GM23338 (cell line): ENCODE measurements at regions not wholly inside any gene's neighbourhood (a gene's known extent, or its start where the extent isn't known, plus 50 kb on each side); places are given as distances from the start of the nearest gene placed in this dataset.

Source experiments
- ATAC-seq: fragments of 200-7000 bp; cut with Tn5 transposase; 3 replicates; pipeline ENCODE4 v1.9.1; 2020
- DNase-seq: peaks from one replicate; pipeline ENCODE4 v3.0.0-alpha.2; 2015; ENCODE audit warnings: low spot score
- H2AFZ ChIP-seq: fragments of 200-600 bp; sonication (generic); 2 replicates; pipeline ENCODE4 v1.8.0; 2016; ENCODE audit warnings: antibody characterized with exemption, mild to moderate bottlenecking, moderate library complexity
- H3F3A ChIP-seq: fragments of 200-600 bp; sonication (generic); replicated peaks from 2 replicates; pipeline ENCODE4 v1.8.0; 2017; ENCODE audit warnings: antibody characterized with exemption, mixed run types, low read depth
- H3K27ac ChIP-seq: fragments of 200-600 bp; sonication (generic); 2 replicates; pipeline ENCODE4 v1.6.1; 2016; ENCODE audit warnings: low read depth
- H3K27me3 ChIP-seq: fragments of 200-600 bp; sonication (generic); 2 replicates; pipeline ENCODE4 v1.8.0; 2016; ENCODE audit warnings: mild to moderate bottlenecking, mixed run types, moderate library complexity; ENCODE audit not compliant: insufficient read depth
- H3K36me3 ChIP-seq: fragments of 200-600 bp; sonication (generic); 2 replicates; pipeline ENCODE4 v1.8.0; 2016; ENCODE audit warnings: mild to moderate bottlenecking; ENCODE audit not compliant: insufficient read depth
- H3K4me1 ChIP-seq: fragments of 200-600 bp; sonication (generic); 2 replicates; pipeline ENCODE4 v1.8.0; 2016; ENCODE audit warnings: mild to moderate bottlenecking, moderate library complexity; ENCODE audit not compliant: insufficient read depth
- H3K4me2 ChIP-seq: fragments of 200-600 bp; sonication (generic); 2 replicates; pipeline ENCODE4 v1.7.1; 2017; ENCODE audit warnings: mixed run types
- H3K4me3 ChIP-seq: fragments of 200-600 bp; sonication (generic); 2 replicates; pipeline ENCODE4 v1.6.1; 2016; ENCODE audit warnings: mixed run types
- H3K79me2 ChIP-seq: fragments of 200-600 bp; sonication (generic); replicated peaks from 2 replicates; pipeline ENCODE4 v1.8.0; 2017; ENCODE audit warnings: mild to moderate bottlenecking; ENCODE audit not compliant: insufficient read depth
- H3K9me2 ChIP-seq: fragments of 200-600 bp; sonication (generic); 2 replicates; pipeline ENCODE4 v1.8.0; 2017; ENCODE audit not compliant: insufficient read depth
- H4K20me1 ChIP-seq: fragments of 200-600 bp; sonication (generic); replicated peaks from 2 replicates; pipeline ENCODE4 v1.8.0; 2017; ENCODE audit warnings: mild to moderate bottlenecking; ENCODE audit not compliant: insufficient read depth
- H3K27ac Mint-ChIP-seq: 2 replicates; pipeline ENCODE4 v1.8.0; 2020; ENCODE audit warnings: inconsistent platforms, mild to moderate bottlenecking, moderate library complexity, mixed read lengths
- H3K27me3 Mint-ChIP-seq: 3 replicates; pipeline ENCODE4 v1.8.0; 2022; ENCODE audit warnings: low read depth, mild to moderate bottlenecking, moderate library complexity, mixed read lengths, inconsistent platforms; ENCODE audit not compliant: insufficient read depth, poor library complexity
- H3K36me3 Mint-ChIP-seq: 3 replicates; pipeline ENCODE4 v1.8.0; 2021; ENCODE audit warnings: low read depth, mild to moderate bottlenecking, inconsistent platforms, moderate library complexity, mixed read lengths
- H3K4me1 Mint-ChIP-seq: 3 replicates; pipeline ENCODE4 v1.8.0; 2020; ENCODE audit warnings: mild to moderate bottlenecking, inconsistent platforms, mixed read lengths
- H3K4me3 Mint-ChIP-seq: 3 replicates; pipeline ENCODE4 v1.8.0; 2021; ENCODE audit warnings: moderate library complexity, mild to moderate bottlenecking, inconsistent platforms, mixed read lengths
- H3K9me3 Mint-ChIP-seq: 3 replicates; pipeline ENCODE4 v1.8.0; 2020; ENCODE audit warnings: moderate library complexity, mild to moderate bottlenecking, inconsistent platforms, mixed read lengths
- CREB1 ChIP-seq: fragments of 250-450 bp; sonication (Bioruptor Pico); IDR thresholded peaks from 2 replicates; pipeline ENCODE4 v1.5.0; 2020; ENCODE audit warnings: low read depth, mild to moderate bottlenecking, moderate library complexity
- CTCF ChIP-seq, 2 experiments: fragments of 200-600 bp in 1 of 2; sonication (generic) in 1 of 2; conservative IDR thresholded peaks; 2 replicates each; pipeline versions ENCODE4 v1.5.1 to v1.6.1; 2016 to 2017; ENCODE audit warnings: antibody characterized with exemption in 2 of 2, low read depth in 2 of 2, mild to moderate bottlenecking in 2 of 2, moderate library complexity in 1 of 2
- EZH2 ChIP-seq: fragments of 200-600 bp; sonication (generic); IDR thresholded peaks from one replicate; pipeline ENCODE4 v1.8.0; 2017; ENCODE audit warnings: antibody characterized with exemption, mild to moderate bottlenecking, low read depth; ENCODE audit not compliant: unreplicated experiment
- EZH2phosphoT487 ChIP-seq: fragments of 200-600 bp; sonication (generic); IDR thresholded peaks from one replicate; pipeline ENCODE4 v1.8.1; 2018; ENCODE audit warnings: antibody characterized with exemption; ENCODE audit not compliant: unreplicated experiment
- JUNB ChIP-seq: IDR thresholded peaks from one replicate; pipeline ENCODE4 v1.6.1; 2016; ENCODE audit warnings: antibody characterized with exemption; ENCODE audit not compliant: unreplicated experiment
- NANOG ChIP-seq: IDR thresholded peaks from 2 replicates; pipeline ENCODE4 v1.6.1; 2016; ENCODE audit warnings: antibody characterized with exemption, borderline replicate concordance
- POLR2AphosphoS5 ChIP-seq: IDR thresholded peaks from 2 replicates; pipeline ENCODE4 v1.6.1; 2016; ENCODE audit warnings: antibody characterized with exemption, low read depth
- STAT1 ChIP-seq: IDR thresholded peaks from one replicate; pipeline ENCODE4 v1.6.1; 2016; ENCODE audit warnings: antibody characterized with exemption; ENCODE audit not compliant: unreplicated experiment
- ZNF114 ChIP-seq: fragments of 250-450 bp; sonication (Bioruptor Pico); IDR thresholded peaks from 2 replicates; pipeline ENCODE4 v1.5.0; 2020; ENCODE audit warnings: mild to moderate bottlenecking, moderate library complexity
- ZNF331 ChIP-seq: fragments of 250-450 bp; sonication (Bioruptor Pico); IDR thresholded peaks from 2 replicates; pipeline ENCODE4 v1.5.0; 2020; ENCODE audit warnings: low read depth, mild to moderate bottlenecking, moderate library complexity
- TF ChIP-seq, protein P1 (sequence below): IDR thresholded peaks from 2 replicates; pipeline ENCODE4 v1.6.1; 2016; ENCODE audit warnings: antibody characterized with exemption
- TF ChIP-seq, protein P2 (sequence below): fragments of 250-450 bp; sonication (Bioruptor Pico); IDR thresholded peaks from 2 replicates; pipeline ENCODE4 v1.5.0; 2020; ENCODE audit warnings: mild to moderate bottlenecking, moderate library complexity
- TF ChIP-seq, protein P3 (sequence below): IDR thresholded peaks from one replicate; pipeline ENCODE4 v1.6.1; 2018; ENCODE audit warnings: antibody characterized with exemption; ENCODE audit not compliant: unreplicated experiment

DNA sequence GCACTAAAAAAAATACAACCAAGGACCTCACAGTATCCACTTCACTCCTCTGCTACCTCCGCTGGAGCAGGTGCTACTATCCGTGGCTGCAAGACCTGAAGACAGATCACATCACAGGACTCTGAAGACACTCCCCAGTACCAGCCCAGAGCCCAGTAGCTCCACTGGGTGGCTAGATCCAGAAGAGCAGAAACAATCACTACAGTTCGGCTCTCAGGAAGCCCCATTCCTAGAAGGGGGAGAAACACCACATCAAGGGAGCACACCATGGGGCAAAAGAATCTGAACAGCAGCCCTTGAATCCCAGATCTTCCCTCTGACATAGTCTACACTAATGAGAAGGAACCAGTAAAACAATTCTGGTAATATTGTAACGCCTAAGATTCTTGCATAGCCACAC, 494.0 kb upstream of the FAT3 start:
- H4K20me1 ChIP-seq = no peaks in the 10 kb centered on the region
- Mint-ChIP-seq H3K4me3 (no peak overlapping the region), H3K27ac (peak overlapping the region; percentile 32), H3K4me1 (peaks cover 33% of the 10 kb centered on the region), H3K36me3 (peaks cover 7% of the 10 kb centered on the region; the same call in 2 of the 3 replicates), H3K9me3 (peaks cover 13% of the 10 kb centered on the region), H3K27me3 (no peaks in the 10 kb centered on the region)
- H3K4me3 ChIP-seq = no peak overlapping the region
- no peak overlapping the region for H3K4me2 ChIP-seq
- H3K36me3 ChIP-seq = no peaks in the 10 kb centered on the region
- no peak overlapping the region for H3K27ac ChIP-seq
- H3K27me3 ChIP-seq = no peaks in the 10 kb centered on the region
- peaks cover 19% of the 10 kb centered on the region for H3K4me1 ChIP-seq
- H3K79me2 ChIP-seq = no peaks in the 10 kb centered on the region
- no peaks in the 10 kb centered on the region for H3F3A ChIP-seq
- DNase-seq = no peak
- ATAC-seq = no peak
- 0 out of 2 replicates have a peak, but pooled peaks cover 4% of the 10 kb centered on the region for H3K9me2 ChIP-seq
- TF ChIP-seq, protein P1, sequence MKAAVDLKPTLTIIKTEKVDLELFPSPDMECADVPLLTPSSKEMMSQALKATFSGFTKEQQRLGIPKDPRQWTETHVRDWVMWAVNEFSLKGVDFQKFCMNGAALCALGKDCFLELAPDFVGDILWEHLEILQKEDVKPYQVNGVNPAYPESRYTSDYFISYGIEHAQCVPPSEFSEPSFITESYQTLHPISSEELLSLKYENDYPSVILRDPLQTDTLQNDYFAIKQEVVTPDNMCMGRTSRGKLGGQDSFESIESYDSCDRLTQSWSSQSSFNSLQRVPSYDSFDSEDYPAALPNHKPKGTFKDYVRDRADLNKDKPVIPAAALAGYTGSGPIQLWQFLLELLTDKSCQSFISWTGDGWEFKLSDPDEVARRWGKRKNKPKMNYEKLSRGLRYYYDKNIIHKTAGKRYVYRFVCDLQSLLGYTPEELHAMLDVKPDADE = no peak
- TF ChIP-seq STAT1 (no peak), ZNF114 (CRISPR knock-in tag) (no peak), CREB1 (CRISPR knock-in tag) (no peak), EZH2 (no peak), CTCF (conservative IDR thresholded peaks at IDR 0.05; ENCODE audit: low read depth in 2 of 2) (no peak), JUNB (no peak), ZNF331 (CRISPR knock-in tag) (no peak), POLR2AphosphoS5 (no peak), EZH2phosphoT487 (no peak), NANOG (no peak)
- TF ChIP-seq, protein P2, sequence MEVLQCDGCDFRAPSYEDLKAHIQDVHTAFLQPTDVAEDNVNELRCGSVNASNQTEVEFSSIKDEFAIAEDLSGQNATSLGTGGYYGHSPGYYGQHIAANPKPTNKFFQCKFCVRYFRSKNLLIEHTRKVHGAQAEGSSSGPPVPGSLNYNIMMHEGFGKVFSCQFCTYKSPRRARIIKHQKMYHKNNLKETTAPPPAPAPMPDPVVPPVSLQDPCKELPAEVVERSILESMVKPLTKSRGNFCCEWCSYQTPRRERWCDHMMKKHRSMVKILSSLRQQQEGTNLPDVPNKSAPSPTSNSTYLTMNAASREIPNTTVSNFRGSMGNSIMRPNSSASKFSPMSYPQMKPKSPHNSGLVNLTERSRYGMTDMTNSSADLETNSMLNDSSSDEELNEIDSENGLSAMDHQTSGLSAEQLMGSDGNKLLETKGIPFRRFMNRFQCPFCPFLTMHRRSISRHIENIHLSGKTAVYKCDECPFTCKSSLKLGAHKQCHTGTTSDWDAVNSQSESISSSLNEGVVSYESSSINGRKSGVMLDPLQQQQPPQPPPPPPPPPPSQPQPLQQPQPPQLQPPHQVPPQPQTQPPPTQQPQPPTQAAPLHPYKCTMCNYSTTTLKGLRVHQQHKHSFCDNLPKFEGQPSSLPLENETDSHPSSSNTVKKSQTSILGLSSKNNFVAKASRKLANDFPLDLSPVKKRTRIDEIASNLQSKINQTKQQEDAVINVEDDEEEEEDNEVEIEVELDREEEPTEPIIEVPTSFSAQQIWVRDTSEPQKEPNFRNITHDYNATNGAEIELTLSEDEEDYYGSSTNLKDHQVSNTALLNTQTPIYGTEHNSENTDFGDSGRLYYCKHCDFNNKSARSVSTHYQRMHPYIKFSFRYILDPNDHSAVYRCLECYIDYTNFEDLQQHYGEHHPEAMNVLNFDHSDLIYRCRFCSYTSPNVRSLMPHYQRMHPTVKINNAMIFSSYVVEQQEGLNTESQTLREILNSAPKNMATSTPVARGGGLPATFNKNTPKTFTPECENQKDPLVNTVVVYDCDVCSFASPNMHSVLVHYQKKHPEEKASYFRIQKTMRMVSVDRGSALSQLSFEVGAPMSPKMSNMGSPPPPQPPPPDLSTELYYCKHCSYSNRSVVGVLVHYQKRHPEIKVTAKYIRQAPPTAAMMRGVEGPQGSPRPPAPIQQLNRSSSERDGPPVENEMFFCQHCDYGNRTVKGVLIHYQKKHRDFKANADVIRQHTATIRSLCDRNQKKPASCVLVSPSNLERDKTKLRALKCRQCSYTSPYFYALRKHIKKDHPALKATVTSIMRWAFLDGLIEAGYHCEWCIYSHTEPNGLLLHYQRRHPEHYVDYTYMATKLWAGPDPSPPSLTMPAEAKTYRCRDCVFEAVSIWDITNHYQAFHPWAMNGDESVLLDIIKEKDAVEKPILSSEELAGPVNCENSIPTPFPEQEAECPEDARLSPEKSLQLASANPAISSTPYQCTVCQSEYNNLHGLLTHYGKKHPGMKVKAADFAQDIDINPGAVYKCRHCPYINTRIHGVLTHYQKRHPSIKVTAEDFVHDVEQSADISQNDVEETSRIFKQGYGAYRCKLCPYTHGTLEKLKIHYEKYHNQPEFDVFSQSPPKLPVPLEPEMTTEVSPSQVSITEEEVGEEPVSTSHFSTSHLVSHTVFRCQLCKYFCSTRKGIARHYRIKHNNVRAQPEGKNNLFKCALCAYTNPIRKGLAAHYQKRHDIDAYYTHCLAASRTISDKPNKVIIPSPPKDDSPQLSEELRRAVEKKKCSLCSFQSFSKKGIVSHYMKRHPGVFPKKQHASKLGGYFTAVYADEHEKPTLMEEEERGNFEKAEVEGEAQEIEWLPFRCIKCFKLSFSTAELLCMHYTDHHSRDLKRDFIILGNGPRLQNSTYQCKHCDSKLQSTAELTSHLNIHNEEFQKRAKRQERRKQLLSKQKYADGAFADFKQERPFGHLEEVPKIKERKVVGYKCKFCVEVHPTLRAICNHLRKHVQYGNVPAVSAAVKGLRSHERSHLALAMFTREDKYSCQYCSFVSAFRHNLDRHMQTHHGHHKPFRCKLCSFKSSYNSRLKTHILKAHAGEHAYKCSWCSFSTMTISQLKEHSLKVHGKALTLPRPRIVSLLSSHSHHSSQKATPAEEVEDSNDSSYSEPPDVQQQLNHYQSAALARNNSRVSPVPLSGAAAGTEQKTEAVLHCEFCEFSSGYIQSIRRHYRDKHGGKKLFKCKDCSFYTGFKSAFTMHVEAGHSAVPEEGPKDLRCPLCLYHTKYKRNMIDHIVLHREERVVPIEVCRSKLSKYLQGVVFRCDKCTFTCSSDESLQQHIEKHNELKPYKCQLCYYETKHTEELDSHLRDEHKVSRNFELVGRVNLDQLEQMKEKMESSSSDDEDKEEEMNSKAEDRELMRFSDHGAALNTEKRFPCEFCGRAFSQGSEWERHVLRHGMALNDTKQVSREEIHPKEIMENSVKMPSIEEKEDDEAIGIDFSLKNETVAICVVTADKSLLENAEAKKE (CRISPR knock-in tag) = no peak
- TF ChIP-seq, protein P3, sequence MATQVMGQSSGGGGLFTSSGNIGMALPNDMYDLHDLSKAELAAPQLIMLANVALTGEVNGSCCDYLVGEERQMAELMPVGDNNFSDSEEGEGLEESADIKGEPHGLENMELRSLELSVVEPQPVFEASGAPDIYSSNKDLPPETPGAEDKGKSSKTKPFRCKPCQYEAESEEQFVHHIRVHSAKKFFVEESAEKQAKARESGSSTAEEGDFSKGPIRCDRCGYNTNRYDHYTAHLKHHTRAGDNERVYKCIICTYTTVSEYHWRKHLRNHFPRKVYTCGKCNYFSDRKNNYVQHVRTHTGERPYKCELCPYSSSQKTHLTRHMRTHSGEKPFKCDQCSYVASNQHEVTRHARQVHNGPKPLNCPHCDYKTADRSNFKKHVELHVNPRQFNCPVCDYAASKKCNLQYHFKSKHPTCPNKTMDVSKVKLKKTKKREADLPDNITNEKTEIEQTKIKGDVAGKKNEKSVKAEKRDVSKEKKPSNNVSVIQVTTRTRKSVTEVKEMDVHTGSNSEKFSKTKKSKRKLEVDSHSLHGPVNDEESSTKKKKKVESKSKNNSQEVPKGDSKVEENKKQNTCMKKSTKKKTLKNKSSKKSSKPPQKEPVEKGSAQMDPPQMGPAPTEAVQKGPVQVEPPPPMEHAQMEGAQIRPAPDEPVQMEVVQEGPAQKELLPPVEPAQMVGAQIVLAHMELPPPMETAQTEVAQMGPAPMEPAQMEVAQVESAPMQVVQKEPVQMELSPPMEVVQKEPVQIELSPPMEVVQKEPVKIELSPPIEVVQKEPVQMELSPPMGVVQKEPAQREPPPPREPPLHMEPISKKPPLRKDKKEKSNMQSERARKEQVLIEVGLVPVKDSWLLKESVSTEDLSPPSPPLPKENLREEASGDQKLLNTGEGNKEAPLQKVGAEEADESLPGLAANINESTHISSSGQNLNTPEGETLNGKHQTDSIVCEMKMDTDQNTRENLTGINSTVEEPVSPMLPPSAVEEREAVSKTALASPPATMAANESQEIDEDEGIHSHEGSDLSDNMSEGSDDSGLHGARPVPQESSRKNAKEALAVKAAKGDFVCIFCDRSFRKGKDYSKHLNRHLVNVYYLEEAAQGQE = no peak
- H2AFZ ChIP-seq = no peak overlapping the region; the same call in 1 of the 2 replicates
